GM21447 (cell line): ENCODE measurements at regions not wholly inside any gene's neighbourhood (a gene's known extent, or its start where the extent isn't known, plus 50 kb on each side); places are given as distances from the start of the nearest gene placed in this dataset.

Experiments
- ATAC-seq: cut with Tn5 transposase; IDR thresholded peaks from one replicate; pipeline ENCODE4 v1.9.1; 2021; ENCODE audit not compliant: unreplicated experiment

DNA sequence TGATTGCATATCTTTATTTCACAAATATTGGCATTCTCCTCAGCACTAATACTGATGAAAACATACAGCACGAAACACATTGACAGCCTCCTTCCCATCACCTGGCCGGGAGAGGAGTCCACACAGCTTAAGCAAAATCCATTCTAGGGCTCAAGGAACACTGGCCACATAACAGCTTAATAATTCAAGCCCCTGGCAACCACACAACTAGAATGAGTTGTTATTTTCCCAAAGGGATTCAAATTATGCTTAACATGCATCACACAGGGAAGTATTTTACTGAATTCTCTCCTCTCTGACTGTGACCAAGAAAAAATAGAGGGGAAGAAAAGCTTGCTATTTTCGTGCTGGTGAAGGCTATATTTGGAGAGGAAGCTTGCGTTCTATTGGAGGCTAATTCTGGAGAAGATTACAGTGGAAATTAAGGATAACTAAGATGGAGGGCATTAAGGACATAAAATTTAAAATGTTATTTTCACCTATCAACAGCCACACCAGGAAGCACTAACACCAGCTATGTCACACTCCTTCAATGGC, 198.5 kb downstream of the ADGRG6 start:
- no peak for ATAC-seq

DNA sequence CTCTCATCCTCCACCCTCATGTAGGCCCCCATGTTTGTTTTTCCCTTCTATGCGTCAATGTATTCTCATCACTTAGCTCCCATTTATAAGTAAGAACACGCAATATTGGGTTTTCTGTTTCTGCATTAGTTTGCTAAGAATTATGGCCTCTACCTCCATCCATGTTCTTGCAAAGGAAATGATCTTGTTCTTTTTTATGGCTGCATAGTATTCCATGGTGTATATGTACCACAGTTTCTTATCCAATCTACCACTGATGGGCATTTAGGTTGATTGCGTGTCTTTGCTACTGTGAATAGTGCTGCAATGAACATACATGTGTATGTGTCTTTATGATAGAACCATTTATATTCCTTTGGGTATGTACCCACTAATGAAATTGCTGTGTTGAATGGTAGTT, 200.0 kb downstream of the ADGRG6 start:
- no peak for ATAC-seq

- ATAC-seq: no peak
Measured at GRCh38 chr6:142507065-142507464, 205.3 kb downstream of the ADGRG6 start.

DNA sequence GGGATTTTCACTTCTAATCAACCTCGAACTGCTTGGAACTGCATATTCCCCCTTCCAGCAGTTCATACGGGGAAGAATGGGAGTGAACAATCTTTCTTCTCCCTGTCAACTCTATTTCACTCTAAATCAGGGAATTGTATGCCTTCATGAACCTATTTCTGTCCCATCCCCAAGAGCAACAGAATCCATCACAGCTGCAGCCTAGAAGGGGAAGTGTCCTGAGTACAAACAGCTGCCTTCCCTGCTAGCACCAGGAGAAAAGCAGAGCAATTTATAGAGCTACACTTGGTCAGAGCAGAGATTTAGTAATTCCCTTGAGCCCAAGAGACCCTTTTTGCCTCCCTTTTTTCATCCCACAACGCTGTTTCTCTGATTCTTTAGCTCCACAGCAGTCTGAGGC, 208.4 kb downstream of the ADGRG6 start:
- no peak for ATAC-seq

GRCh38 chr6:142518126-142518525, 216.3 kb downstream of the ADGRG6 start:
- no peak for ATAC-seq

DNA sequence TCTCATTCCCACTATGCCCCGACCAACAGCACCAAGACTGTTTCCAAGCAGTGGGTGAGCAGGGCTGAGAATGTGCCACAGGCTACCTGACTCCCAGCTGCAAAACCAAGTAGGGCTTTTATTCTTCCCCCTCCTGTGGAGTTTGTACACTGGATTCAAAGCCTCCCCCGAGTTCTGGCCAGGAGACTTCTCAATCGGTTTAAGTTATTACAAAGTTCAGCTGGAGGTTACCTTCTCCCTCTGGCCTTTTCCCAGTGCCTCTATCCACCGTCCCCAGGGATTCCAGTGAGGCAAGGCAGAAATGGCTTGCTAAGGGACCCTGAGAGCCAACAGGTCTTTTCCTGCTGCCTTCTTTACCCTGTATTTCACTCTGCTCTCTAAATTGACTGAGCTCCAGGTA, 217.0 kb downstream of the ADGRG6 start:
- no peak for ATAC-seq

DNA sequence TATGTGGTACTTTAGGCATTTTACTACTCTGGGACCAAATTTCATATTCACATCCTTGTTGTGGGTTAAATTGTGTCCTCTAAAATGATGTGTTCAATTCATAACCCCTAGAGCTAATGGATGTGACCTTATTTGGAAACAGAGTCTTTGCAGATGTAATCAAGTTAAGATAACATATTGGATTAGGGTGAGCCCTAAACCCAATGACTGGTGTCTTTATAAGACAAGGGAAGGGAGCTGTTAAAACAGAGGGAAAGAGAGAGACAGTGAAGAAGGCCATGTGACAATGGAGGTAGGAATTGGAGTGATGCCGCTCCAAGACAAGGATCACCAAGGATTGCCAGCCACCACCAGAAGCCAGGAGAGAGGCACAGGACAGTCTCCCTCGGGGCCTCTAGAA, 220.0 kb downstream of the ADGRG6 start:
- no peak for ATAC-seq

- ATAC-seq: no peak
Measured at GRCh38 chr6:142523515-142524375, 221.9 kb downstream of the ADGRG6 start.

DNA sequence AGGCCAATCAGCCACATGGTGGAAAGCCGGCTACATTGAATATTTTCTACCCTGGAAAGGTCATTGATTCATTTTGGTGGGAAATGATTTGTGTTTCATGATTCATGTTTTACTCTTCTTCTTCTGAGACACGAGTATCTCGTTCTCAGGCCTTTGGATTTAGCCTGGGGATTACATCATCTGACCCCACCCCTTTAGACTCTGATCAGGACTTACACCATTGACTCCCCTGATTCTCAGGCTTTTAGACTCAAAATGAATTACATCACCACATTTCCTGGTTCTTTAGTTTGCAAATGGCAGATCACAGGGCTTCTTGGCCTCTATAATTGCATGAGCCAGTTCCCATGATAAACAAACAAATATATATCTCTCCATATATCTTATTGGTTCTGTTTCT, 228.8 kb downstream of the ADGRG6 start:
- ATAC-seq: no peak

- ATAC-seq: no peak
Measured at GRCh38 chr6:142531727-142532126, 229.9 kb downstream of the ADGRG6 start.

- no peak for ATAC-seq
Measured at GRCh38 chr6:142534076-142534475, 232.3 kb downstream of the ADGRG6 start.

DNA sequence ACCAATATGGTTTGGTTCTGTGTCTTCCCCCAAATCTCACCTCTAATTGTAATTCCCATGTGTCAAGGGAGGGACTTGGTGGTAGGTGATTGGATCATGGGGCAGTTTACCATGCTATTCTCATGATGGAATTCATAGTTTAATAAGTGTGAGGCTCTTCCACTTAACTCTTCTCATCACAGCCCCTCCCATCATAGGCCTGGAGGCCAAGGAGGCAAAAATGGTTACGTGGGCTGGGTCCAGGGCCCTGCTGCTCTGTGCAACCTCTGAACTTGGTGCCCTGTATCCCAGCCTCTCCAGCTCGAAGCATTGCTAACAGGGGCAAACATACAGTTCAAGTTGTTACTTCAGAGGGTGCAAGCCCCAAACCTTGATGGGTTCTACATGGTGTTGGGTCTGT, 232.7 kb downstream of the ADGRG6 start:
- no peak for ATAC-seq

GRCh38 chr6:142537612-142538478, 236.0 kb downstream of the ADGRG6 start:
- no peak for ATAC-seq

DNA sequence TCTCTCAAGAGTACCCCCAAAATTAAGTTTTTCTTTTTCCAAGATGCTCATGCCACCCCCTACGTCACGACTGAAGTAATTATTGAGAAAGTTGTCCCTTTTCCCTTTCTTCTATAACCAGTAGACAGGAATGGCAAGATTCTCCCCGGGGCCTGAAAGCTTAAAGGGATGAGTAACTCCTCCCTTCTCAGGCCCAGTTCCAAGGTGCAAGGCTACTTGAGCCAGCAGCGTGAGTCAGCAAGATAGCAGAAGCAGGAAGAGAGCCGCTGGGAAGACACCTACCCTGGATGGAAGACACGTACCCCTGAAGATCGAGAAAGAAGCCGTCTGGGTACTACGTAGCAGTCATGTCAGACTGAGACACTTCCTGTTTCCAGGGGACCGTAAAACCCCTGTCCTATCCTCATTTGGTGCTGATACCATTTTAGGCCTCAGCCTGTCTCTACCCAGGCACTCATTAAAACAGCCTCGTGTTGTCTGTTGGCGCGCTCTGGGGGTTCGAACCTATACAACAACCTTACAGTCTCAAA, 241.0 kb downstream of the ADGRG6 start:
- no peak for ATAC-seq

DNA sequence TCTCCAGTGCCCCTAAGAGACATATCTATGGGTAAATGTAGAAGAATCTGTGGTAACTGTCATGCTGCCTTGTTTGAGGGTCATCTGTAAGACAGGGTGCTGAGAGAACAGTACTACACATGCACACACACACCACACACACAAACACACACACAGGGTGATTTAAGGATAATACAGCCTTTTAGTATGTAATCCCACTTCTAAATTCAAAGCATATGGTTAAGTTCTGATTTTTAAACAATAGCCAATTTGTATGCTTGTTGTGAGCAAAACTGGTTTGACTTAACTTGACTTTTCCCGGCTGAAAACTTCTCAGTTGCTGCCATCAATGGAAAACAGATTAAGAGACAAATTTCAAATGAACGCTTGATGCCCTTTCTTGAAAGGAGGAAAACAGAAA, 241.8 kb downstream of the ADGRG6 start:
- ATAC-seq: no peak

GRCh38 chr6:142544199-142544838, 242.5 kb downstream of the ADGRG6 start:
- no peak for ATAC-seq

DNA sequence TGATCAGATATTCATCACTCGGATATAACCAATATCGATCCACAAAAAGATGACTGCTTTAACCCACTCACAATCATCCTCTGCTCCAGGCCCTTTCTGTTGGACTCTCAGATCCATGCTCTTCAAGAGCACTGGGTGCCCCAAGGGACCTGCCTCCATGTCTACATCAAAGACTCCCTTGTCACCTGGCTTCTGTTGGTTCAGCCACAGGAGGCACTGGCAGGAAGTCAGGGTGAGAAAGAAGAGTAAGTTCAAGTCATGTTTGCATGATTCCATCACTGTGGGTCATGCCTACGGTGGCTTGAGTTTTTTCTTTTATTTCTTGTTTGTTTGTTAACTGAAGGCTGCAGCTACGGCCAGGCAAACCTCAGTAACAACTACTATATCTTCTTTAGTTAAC, 243.3 kb downstream of the ADGRG6 start:
- no peak for ATAC-seq

- no peak for ATAC-seq
Measured at GRCh38 chr6:142548566-142548965, 246.8 kb downstream of the ADGRG6 start.

- ATAC-seq: no peak
Measured at GRCh38 chr6:142550310-142551063, 248.7 kb downstream of the ADGRG6 start.

DNA sequence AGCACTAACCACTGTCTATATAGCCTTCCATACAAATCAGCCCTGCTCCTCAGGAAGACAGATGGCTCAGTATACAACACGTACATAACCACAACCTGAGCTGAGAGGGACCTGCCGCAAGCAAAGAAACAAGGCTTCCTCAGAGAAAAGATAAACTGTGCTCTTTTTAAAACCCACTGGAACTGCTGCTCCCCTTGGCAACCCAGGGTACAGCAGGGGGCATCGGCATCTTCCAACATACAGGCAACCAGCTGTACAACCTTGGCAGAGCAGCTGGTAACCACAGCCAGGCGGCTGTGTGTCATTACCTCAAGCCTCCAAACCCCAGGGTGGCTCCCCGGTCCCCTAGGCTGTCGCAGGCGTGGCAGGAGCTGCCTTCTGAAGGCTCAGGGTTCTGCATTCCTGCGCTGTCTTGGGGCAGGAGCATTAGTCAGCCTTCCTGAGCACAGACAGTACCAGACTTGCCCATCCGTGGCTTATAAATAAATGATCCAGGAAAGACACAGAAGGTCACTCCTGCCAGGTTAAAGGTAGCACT, 249.5 kb downstream of the ADGRG6 start:
- no peak for ATAC-seq
